ENCODE measurements at regions not wholly inside any gene's neighbourhood (a gene's known extent, or its start where the extent isn't known, plus 50 kb on each side); places are given as distances from the start of the nearest gene placed in this dataset.

GRCh38 chr3:181555681-181556080 is 156.0 kb upstream of the SOX2 start:
- TF ChIP-seq CTCF (IDR thresholded peaks at IDR 0.05; ENCODE audit: insufficient read depth in 1 of 2, low read depth in 1 of 2, low read length in 1 of 2, severe bottlenecking in 1 of 2, unreplicated experiment in 1 of 2), result no peak
- ChIA-PET POLR2A (no interaction called here), CTCF (no interaction called here)
- intact Hi-C loops (cut with micrococcal nuclease; ENCODE audit: unreplicated experiment), result no loop called here
- DNase-seq, result no peak
- Histone ChIP-seq H3K36me3 (ENCODE audit: control insufficient read depth, insufficient read depth, low read length) (no peaks in the 10 kb centered on the region), H3K9me3 (no peaks in the 10 kb centered on the region), H3K4me3 (ENCODE audit: low read depth, low read length) (no peak overlapping the region), H3K27me3 (replicated peaks; ENCODE audit: control insufficient read depth, insufficient read depth, low read length) (no peaks in the 10 kb centered on the region), H3K4me1 (no peaks in the 10 kb centered on the region)
- BruUV-seq (replicated peaks), result no TSS peak
- Mint-ChIP-seq H3K36me3 (ENCODE audit: insufficient read depth, unreplicated experiment) (no peaks in the 10 kb centered on the region), H3K27me3 (ENCODE audit: insufficient read depth, unreplicated experiment) (peaks cover 5% of the 10 kb centered on the region), H3K4me1 (ENCODE audit: low read depth, unreplicated experiment) (no peaks in the 10 kb centered on the region), H3K27ac (ENCODE audit: unreplicated experiment) (no peak overlapping the region), H3K4me3 (ENCODE audit: unreplicated experiment) (no peak overlapping the region), H3K9me3 (ENCODE audit: unreplicated experiment) (no peaks in the 10 kb centered on the region)

- no TSS peak for BruUV-seq (replicated peaks)
- CTCF ChIA-PET, result no interaction called here
These were observed 157.4 kb upstream of the SOX2 start for GRCh38 chr3:181554233-181554765.

GRCh38 chr3:181549266-181549665 is 162.5 kb upstream of the SOX2 start:
- ChIA-PET POLR2A (no interaction called here), CTCF (no interaction called here)
- H3K4me1 Mint-ChIP-seq (ENCODE audit: low read depth, unreplicated experiment), result no peaks in the 10 kb centered on the region
- no peaks in the 10 kb centered on the region for H3K4me1 ChIP-seq
- no peaks in the 10 kb centered on the region for H3K9me3 Mint-ChIP-seq (ENCODE audit: unreplicated experiment)
- no TSS peak for BruUV-seq (replicated peaks)
- no peaks in the 10 kb centered on the region for H3K9me3 ChIP-seq
- no peak overlapping the region for H3K27ac Mint-ChIP-seq (ENCODE audit: unreplicated experiment)
- no peak for DNase-seq
- intact Hi-C loops (cut with micrococcal nuclease; ENCODE audit: unreplicated experiment), result no loop called here
- peaks cover 2% of the 10 kb centered on the region for H3K27me3 Mint-ChIP-seq (ENCODE audit: insufficient read depth, unreplicated experiment)
- no peak for TF ChIP-seq CTCF (IDR thresholded peaks at IDR 0.05; ENCODE audit: insufficient read depth in 1 of 2, low read depth in 1 of 2, low read length in 1 of 2, severe bottlenecking in 1 of 2, unreplicated experiment in 1 of 2)
- H3K4me3 Mint-ChIP-seq (ENCODE audit: unreplicated experiment), result no peak overlapping the region
- no peaks in the 10 kb centered on the region for H3K36me3 Mint-ChIP-seq (ENCODE audit: insufficient read depth, unreplicated experiment)
- no peaks in the 10 kb centered on the region for H3K27me3 ChIP-seq (replicated peaks; ENCODE audit: control insufficient read depth, insufficient read depth, low read length)
- H3K36me3 ChIP-seq (ENCODE audit: control insufficient read depth, insufficient read depth, low read length), result no peaks in the 10 kb centered on the region
- no peak overlapping the region for H3K4me3 ChIP-seq (ENCODE audit: low read depth, low read length)

More at GRCh38 chr3:181554233-181554765, 157.4 kb upstream of the SOX2 start:
- H3K4me3 Mint-ChIP-seq (ENCODE audit: unreplicated experiment), result no peak overlapping the region
- H3K4me1 ChIP-seq, result no peaks in the 10 kb centered on the region
- no peaks in the 10 kb centered on the region for H3K9me3 Mint-ChIP-seq (ENCODE audit: unreplicated experiment)
- POLR2A ChIA-PET, result no interaction called here
- peaks cover 5% of the 10 kb centered on the region for H3K27me3 Mint-ChIP-seq (ENCODE audit: insufficient read depth, unreplicated experiment)
- H3K4me3 ChIP-seq (ENCODE audit: low read depth, low read length), result no peak overlapping the region
- H3K27me3 ChIP-seq (replicated peaks; ENCODE audit: control insufficient read depth, insufficient read depth, low read length), result no peaks in the 10 kb centered on the region
- TF ChIP-seq CTCF (IDR thresholded peaks at IDR 0.05; ENCODE audit: insufficient read depth in 1 of 2, low read depth in 1 of 2, low read length in 1 of 2, severe bottlenecking in 1 of 2, unreplicated experiment in 1 of 2), result no peak
- H3K36me3 Mint-ChIP-seq (ENCODE audit: insufficient read depth, unreplicated experiment), result no peaks in the 10 kb centered on the region
- H3K36me3 ChIP-seq (ENCODE audit: control insufficient read depth, insufficient read depth, low read length), result no peaks in the 10 kb centered on the region
- H3K9me3 ChIP-seq, result no peaks in the 10 kb centered on the region
- no peak overlapping the region for H3K27ac Mint-ChIP-seq (ENCODE audit: unreplicated experiment)
- no peak for DNase-seq
- intact Hi-C loops (cut with micrococcal nuclease; ENCODE audit: unreplicated experiment), result no loop called here
- H3K4me1 Mint-ChIP-seq (ENCODE audit: low read depth, unreplicated experiment), result no peaks in the 10 kb centered on the region

Measured in Caco-2 (cell line).